ENCODE measurements at regions not wholly inside any gene's neighbourhood (a gene's known extent, or its start where the extent isn't known, plus 50 kb on each side); places are given as distances from the start of the nearest gene placed in this dataset.

DNA sequence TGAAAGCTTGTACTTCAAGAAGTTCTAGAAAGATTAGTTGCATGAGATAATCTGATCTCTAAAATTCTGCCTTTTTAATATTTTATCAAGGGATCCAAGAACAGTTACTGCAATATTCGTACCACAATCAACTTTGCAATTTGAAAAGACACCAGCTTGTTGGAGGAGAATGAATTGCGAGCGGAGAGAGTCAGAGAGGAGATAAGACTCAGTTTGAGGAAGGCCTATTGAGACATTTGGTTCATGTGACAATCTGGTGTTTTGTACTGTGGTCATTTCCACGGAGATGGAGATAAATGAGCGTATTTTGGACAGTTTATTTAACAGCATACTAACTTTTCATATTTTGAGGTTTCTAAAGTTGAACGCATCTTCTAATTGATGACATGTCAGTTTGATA is 1276.0 kb downstream of the EFNB2 start:
- TF ChIP-seq CTCF (IDR thresholded peaks at IDR 0.05) (no peak), POLR2A (IDR thresholded peaks at IDR 0.05) (no peak)

Measured in right lobe of liver (tissue), 4 donors.